IMR-90 (cell line): ENCODE measurements at regions not wholly inside any gene's neighbourhood (a gene's known extent, or its start where the extent isn't known, plus 50 kb on each side); places are given as distances from the start of the nearest gene placed in this dataset.

Source experiments
- ATAC-seq: fragments of 200-7000 bp; cut with Tn5 transposase; 2 replicates; pipeline ENCODE4 v1.9.1; 2020; ENCODE audit warnings: low read depth, mild to moderate bottlenecking, moderate library complexity
- BruUV-seq: library from RNA; stranded (reverse); fragments of 400-500 nt; replicated peaks from 2 replicates; lab custom pipeline; 2021; lab: Mats Ljungman, UMichigan
- CTCF ChIA-PET: fragments of 300-600 bp; formaldehyde crosslinking; extraction: SDS; loops from one replicate; lab custom pipeline; 2021; ENCODE audit warnings: antibody characterized with exemption; lab: Yijun Ruan, JAX
- POLR2A ChIA-PET: fragments of 300-600 bp; sonication (Branson Sonifier 250); formaldehyde crosslinking; loops from one replicate; lab custom pipeline; 2022; ENCODE audit warnings: antibody characterized with exemption; ENCODE audit not compliant: unreplicated experiment; lab: Charles Lee
- DNase-seq: peaks from one replicate; pipeline ENCODE4 v3.0.0; 2013
- H2AFZ ChIP-seq: replicated peaks from 2 replicates; pipeline ENCODE3; 2013; ENCODE audit warnings: low read length, mild to moderate bottlenecking; ENCODE audit not compliant: poor library complexity
- H2AK5ac ChIP-seq: 2 replicates; pipeline ENCODE4 v1.6.1; 2013; ENCODE audit warnings: low read depth, low read length, inconsistent platforms
- H2AK9ac ChIP-seq: replicated peaks from 2 replicates; pipeline ENCODE3; 2013; ENCODE audit warnings: mild to moderate bottlenecking, low read depth, low read length, moderate library complexity; ENCODE audit not compliant: poor library complexity
- H2BK120ac ChIP-seq: 2 replicates; pipeline ENCODE4 v1.6.1; 2013; ENCODE audit warnings: low read depth, low read length, inconsistent platforms
- H2BK15ac ChIP-seq: 3 replicates; pipeline ENCODE4 v1.6.1; 2013; ENCODE audit warnings: low read depth, low read length, inconsistent platforms
- H2BK20ac ChIP-seq: 2 replicates; pipeline ENCODE4 v1.6.1; 2013; ENCODE audit warnings: low read depth, mild to moderate bottlenecking, inconsistent platforms, low read length, moderate library complexity
- H2BK5ac ChIP-seq: 2 replicates; pipeline ENCODE4 v1.6.1; 2013; ENCODE audit warnings: mild to moderate bottlenecking, low read depth, low read length, inconsistent platforms; ENCODE audit not compliant: poor library complexity, severe bottlenecking
- H3K14ac ChIP-seq: replicated peaks from 2 replicates; pipeline ENCODE4 v1.6.1; 2013; ENCODE audit warnings: low read depth, low read length, inconsistent platforms
- H3K18ac ChIP-seq: 2 replicates; pipeline ENCODE4 v1.6.1; 2013; ENCODE audit warnings: low read depth, low read length, control low read depth
- H3K23ac ChIP-seq: 2 replicates; pipeline ENCODE4 v1.6.1; 2013; ENCODE audit warnings: low read depth, low read length, inconsistent platforms
- H3K27ac ChIP-seq: 2 replicates; pipeline ENCODE4 v1.5.1; 2013; ENCODE audit warnings: mild to moderate bottlenecking, control low read depth, low read length; ENCODE audit not compliant: insufficient read depth
- H3K27me3 ChIP-seq: 2 replicates; pipeline ENCODE4 v1.6.1; 2013; ENCODE audit warnings: low read length; ENCODE audit not compliant: control insufficient read depth, insufficient read depth
- H3K36me3 ChIP-seq: 2 replicates; pipeline ENCODE4 v1.6.1; 2013; ENCODE audit warnings: low read length, mixed read lengths; ENCODE audit not compliant: control insufficient read depth, insufficient read depth
- H3K4ac ChIP-seq: 2 replicates; pipeline ENCODE4 v1.6.1; 2013; ENCODE audit warnings: low read depth, low read length, inconsistent platforms
- H3K4me1 ChIP-seq: 2 replicates; pipeline ENCODE4 v1.6.1; 2013; ENCODE audit warnings: low read length, mixed read lengths; ENCODE audit not compliant: control insufficient read depth, insufficient read depth
- H3K4me2 ChIP-seq: 2 replicates; pipeline ENCODE4 v1.6.1; 2013; ENCODE audit warnings: low read depth, mild to moderate bottlenecking, control low read depth, low read length, moderate library complexity
- H3K4me3 ChIP-seq: 2 replicates; pipeline ENCODE4 v1.5.1; 2013; ENCODE audit warnings: low read depth, mild to moderate bottlenecking, control low read depth, low read length, moderate library complexity; ENCODE audit not compliant: insufficient read depth
- H3K56ac ChIP-seq: 2 replicates; pipeline ENCODE4 v1.6.1; 2013; ENCODE audit warnings: low read length, inconsistent platforms; ENCODE audit not compliant: insufficient read depth; ENCODE audit errors: extremely low read depth
- H3K79me1 ChIP-seq, 2 experiments: 2 replicates each; pipeline ENCODE4 v1.6.1; 2013; ENCODE audit warnings: low read length in 2 of 2, inconsistent platforms in 1 of 2, low read depth in 1 of 2
- H3K9ac ChIP-seq: 2 replicates; pipeline ENCODE4 v1.6.1; 2013; ENCODE audit warnings: low read depth, low read length, control low read depth
- H3K9me1 ChIP-seq: 2 replicates; pipeline ENCODE4 v1.6.1; 2013; ENCODE audit warnings: low read length, inconsistent platforms; ENCODE audit not compliant: insufficient read depth
- H3K9me3 ChIP-seq: 2 replicates; pipeline ENCODE4 v1.6.1; 2013; ENCODE audit warnings: low read length; ENCODE audit not compliant: control insufficient read depth, insufficient read depth
- H4K20me1 ChIP-seq: 2 replicates; pipeline ENCODE4 v1.6.1; 2013; ENCODE audit warnings: low read length, inconsistent platforms; ENCODE audit not compliant: insufficient read depth
- H4K5ac ChIP-seq: 2 replicates; pipeline ENCODE4 v1.6.1; 2013; ENCODE audit warnings: mild to moderate bottlenecking, low read depth, low read length, control low read depth
- H4K8ac ChIP-seq, 2 experiments: 2 replicates each; pipeline ENCODE4 v1.6.1; 2013; ENCODE audit warnings: low read depth in 2 of 2, low read length in 2 of 2, control low read depth in 1 of 2, inconsistent platforms in 1 of 2
- H4K91ac ChIP-seq: 2 replicates; pipeline ENCODE4 v1.6.1; 2013; ENCODE audit warnings: low read depth, low read length, inconsistent platforms; ENCODE audit not compliant: insufficient read depth
- MAZ ChIP-seq: IDR thresholded peaks from 2 replicates; pipeline ENCODE4 v1.6.1; 2012; ENCODE audit warnings: low read depth, mild to moderate bottlenecking, low read length, improper control_type of control experiment, moderate library complexity, borderline replicate concordance
- NFE2L2 ChIP-seq: fragments of 150-350 bp; IDR thresholded peaks from 2 replicates; pipeline ENCODE4 v1.6.1; 2016; ENCODE audit warnings: low read depth, mild to moderate bottlenecking, low read length
- POLR2A ChIP-seq: IDR thresholded peaks from 2 replicates; pipeline ENCODE4 v1.6.1; 2012; ENCODE audit warnings: mild to moderate bottlenecking, low read depth, low read length
- WGBS, 2 experiments: methylation state at CpG; one replicate each; pipeline versions ENCODE4 v1.1.5 to v1.1.7; 2013; ENCODE audit warnings: missing lambda C conversion rate in 2 of 2; ENCODE audit not compliant: insufficient read length in 1 of 2; ENCODE audit errors: extremely low coverage in 2 of 2; 5-methylcytosine and 5-hydroxymethylcytosine counted together
- dilution Hi-C: fragments of 300-500 bp; cut with HindIII; formaldehyde crosslinking; loops from one replicate; pipeline ENCODE4 v1.14.3; 2018; ENCODE audit warnings: low sequenced_read_pairs; ENCODE audit not compliant: unreplicated experiment
- in situ Hi-C: fragments of 300-500 bp; cut with MboI; formaldehyde crosslinking; loops from 3 replicates; pipeline ENCODE4 v1.14.3; 2019; ENCODE audit warnings: low sequenced_read_pairs, inconsistent platforms, mixed read lengths
- intact Hi-C: fragments of 100-400 bp; cut with micrococcal nuclease; formaldehyde crosslinking; loops from 2 replicates; pipeline ENCODE4 v1.10.0; 2022

DNA sequence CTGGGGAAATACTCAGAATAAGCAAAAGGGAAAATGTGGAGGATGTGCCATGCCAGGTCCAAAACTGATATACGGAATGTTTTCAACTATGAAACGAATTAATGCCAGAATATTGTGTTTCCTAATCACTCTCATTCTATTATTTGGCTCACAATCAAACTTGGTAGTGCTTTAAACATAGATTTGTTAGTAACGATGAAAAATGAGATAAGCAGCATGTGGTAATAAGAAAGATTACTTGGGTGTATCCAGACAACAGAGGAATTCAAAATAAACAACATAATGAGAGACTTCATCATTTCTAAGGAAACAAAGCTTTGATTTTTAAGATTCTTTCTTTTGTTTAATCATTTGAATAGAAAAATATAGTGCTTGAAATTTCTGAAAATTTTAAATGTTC is 237.3 kb downstream of the TACR3 start:
- no peaks in the 10 kb centered on the region for H3K4me1 ChIP-seq
- no peak overlapping the region for H3K23ac ChIP-seq
- no peaks in the 10 kb centered on the region for H3K79me1 ChIP-seq
- H2BK15ac ChIP-seq = no peak overlapping the region
- in situ Hi-C loops (no loop called here), dilution Hi-C loops (no loop called here), intact Hi-C loops (no loop called here)
- H3K9ac ChIP-seq = no peak overlapping the region
- no peak overlapping the region for H2AK9ac ChIP-seq
- H3K9me3 ChIP-seq = peaks cover 12% of the 10 kb centered on the region
- H3K9me1 ChIP-seq = no peaks in the 10 kb centered on the region
- H4K20me1 ChIP-seq = no peaks in the 10 kb centered on the region
- no peak overlapping the region for H3K18ac ChIP-seq
- ATAC-seq (no peak), DNase-seq (no peak)
- no peak overlapping the region for H2BK120ac ChIP-seq
- no peak overlapping the region for H3K4me2 ChIP-seq
- no peak overlapping the region for H3K56ac ChIP-seq
- no peak overlapping the region for H4K91ac ChIP-seq
- no peak overlapping the region for H2BK20ac ChIP-seq
- H2AFZ ChIP-seq = no peak overlapping the region
- no CpG with 5 or more reads among the region's 3 CpGs for WGBS, 2 experiments
- no peak overlapping the region for H4K8ac ChIP-seq
- ChIA-PET POLR2A (no interaction called here), CTCF (no interaction called here)
- no peaks in the 10 kb centered on the region for H3K27me3 ChIP-seq
- H4K5ac ChIP-seq = no peak overlapping the region
- H3K14ac ChIP-seq = no peak overlapping the region
- H3K4ac ChIP-seq = no peak overlapping the region
- H3K36me3 ChIP-seq = no peaks in the 10 kb centered on the region
- BruUV-seq = no TSS peak
- no peak overlapping the region for H2AK5ac ChIP-seq
- H3K27ac ChIP-seq = no peak overlapping the region
- TF ChIP-seq NFE2L2 = no peak
- TF ChIP-seq MAZ = no peak
- no peak for TF ChIP-seq POLR2A
- no peak overlapping the region for H2BK5ac ChIP-seq
- H3K4me3 ChIP-seq = no peak overlapping the region
